Transverse colon (tissue), 4 donors: ENCODE measurements at regions not wholly inside any gene's neighbourhood (a gene's known extent, or its start where the extent isn't known, plus 50 kb on each side); places are given as distances from the start of the nearest gene placed in this dataset.

Experiments used
- CTCF ChIP-seq, 5 experiments: fragments of 200-600 bp in 3 of 5; fragments of 450-650 bp in 2 of 5; sonication (generic) in 3 of 5; IDR thresholded peaks; 1 replicate in 2 of 5; 2 replicates in 3 of 5; pipeline ENCODE4 v1.5.1; 2016 to 2017; ENCODE audit warnings: antibody characterized with exemption in 5 of 5, inconsistent platforms in 3 of 5, mild to moderate bottlenecking in 2 of 5, moderate library complexity in 1 of 5
- EP300 ChIP-seq: sonication (generic); formaldehyde crosslinking; IDR thresholded peaks from one replicate; pipeline ENCODE4 v1.6.1; 2017; ENCODE audit warnings: antibody characterized with exemption, low read depth
- POLR2A ChIP-seq: fragments of 450-650 bp; IDR thresholded peaks from one replicate; pipeline ENCODE4 v1.6.1; 2016; ENCODE audit warnings: antibody characterized with exemption, mild to moderate bottlenecking, moderate library complexity
- POLR2AphosphoS5 ChIP-seq, 3 donors: sonication (generic); formaldehyde crosslinking; IDR thresholded peaks; one replicate each; pipeline ENCODE4 v1.6.1; 2016; ENCODE audit warnings: antibody characterized with exemption in 3 of 3

- no peak for TF ChIP-seq CTCF (IDR thresholded peaks at IDR 0.05)
- no peak for TF ChIP-seq POLR2A
- TF ChIP-seq POLR2AphosphoS5 (IDR thresholded peaks at IDR 0.05) = no peak
- TF ChIP-seq EP300 = no peak
Observed at GRCh38 chr1:65490231-65491009, 70.0 kb downstream of the LEPR start.
